ENCODE measurements at regions not wholly inside any gene's neighbourhood (a gene's known extent, or its start where the extent isn't known, plus 50 kb on each side); places are given as distances from the start of the nearest gene placed in this dataset.

GRCh38 chr16:79380995-79381602, 219.4 kb downstream of the MAF start:
- CTCF ChIA-PET, result no interaction called here

GRCh38 chr16:79379095-79379494, 221.4 kb downstream of the MAF start:
- RAD21 ChIA-PET (ENCODE audit: low non-redundant PET in 1 of 2, low total read pairs in 2 of 2, uncharacterized antibody in 2 of 2, unreplicated experiment in 2 of 2), result no interaction called here
- peaks cover 31 to 37% of the 10 kb centered on the region in 2 experiments; a peak in 3 of 4 replicates for H3K9me3 ChIP-seq (ENCODE audit: control insufficient read depth in 1 of 2, insufficient read depth in 1 of 2, low read depth in 1 of 2, low read length in 2 of 2)
- DNase-seq (ENCODE audit: low read depth, low spot score) (no peak), ATAC-seq (no peak)
- H3K36me3 ChIP-seq (ENCODE audit: control insufficient read depth in 1 of 2, insufficient read depth in 2 of 2, low read length in 2 of 2), result no peaks in the 10 kb centered on the region; a peak in 1 of 4 replicates
- no TSS peak for BruUV-seq (replicated peaks)
- H3K4me1 ChIP-seq (ENCODE audit: control insufficient read depth in 1 of 2, insufficient read depth in 2 of 2, low read length in 2 of 2), result no peaks in the 10 kb centered on the region
- no peaks in the 10 kb centered on the region for H3K79me2 ChIP-seq (ENCODE audit: insufficient read depth, low read length)
- no peak overlapping the region for H3K4me2 ChIP-seq (ENCODE audit: low read length)
- H3K27me3 ChIP-seq (ENCODE audit: insufficient read depth, low read length), result no peaks in the 10 kb centered on the region
- intact Hi-C loops (cut with micrococcal nuclease), result no loop called here
- no peak overlapping the region for H3K4me3 ChIP-seq (replicated peaks in 1 of 2; ENCODE audit: low read depth in 1 of 2, low read length in 2 of 2)
- CTCF ChIA-PET, result no interaction called here
- no peaks in the 10 kb centered on the region for H3K9me2 ChIP-seq (ENCODE audit: insufficient read depth)
- POLR2A ChIA-PET, result no interaction called here
- H4K20me1 ChIP-seq (ENCODE audit: insufficient read depth), result no peaks in the 10 kb centered on the region
- no peak overlapping the region for H3K27ac ChIP-seq (ENCODE audit: low read depth, low read length)
- H2AFZ ChIP-seq (ENCODE audit: low read depth, low read length, poor library complexity, severe bottlenecking), result no peak overlapping the region
- H3K9ac ChIP-seq (ENCODE audit: low read length), result no peak overlapping the region
- TF ChIP-seq RAD21 (IDR thresholded peaks at IDR 0.05; ENCODE audit: low read depth) (no peak), JUND (IDR thresholded peaks at IDR 0.05) (no peak), ATF3 (IDR thresholded peaks at IDR 0.05) (no peak), SRF (IDR thresholded peaks at IDR 0.05; ENCODE audit: low read depth) (no peak), ZBTB33 (IDR thresholded peaks at IDR 0.05; ENCODE audit: extremely low read depth, insufficient replicate concordance, low read length) (no peak), ZNF274 (IDR thresholded peaks at IDR 0.05; ENCODE audit: low read depth, low read length) (no peak), REST (IDR thresholded peaks at IDR 0.05; ENCODE audit: low read depth) (no peak), YY1 (IDR thresholded peaks at IDR 0.05; ENCODE audit: extremely low read depth, insufficient replicate concordance, low read depth, low read length) (no peak), MAX (IDR thresholded peaks at IDR 0.05) (no peak), CBX3 (IDR thresholded peaks at IDR 0.05; ENCODE audit: low read depth) (no peak), POLR2A (IDR thresholded peaks at IDR 0.05; ENCODE audit: borderline replicate concordance, extremely low read depth, insufficient read depth, insufficient read length) (no peak)

More at GRCh38 chr16:79380995-79381602, 219.4 kb downstream of the MAF start:
- H3K79me2 ChIP-seq (ENCODE audit: insufficient read depth, low read length), result no peaks in the 10 kb centered on the region
- H3K27me3 ChIP-seq (ENCODE audit: insufficient read depth, low read length), result no peaks in the 10 kb centered on the region
- DNase-seq (ENCODE audit: low read depth, low spot score) (no peak), ATAC-seq (no peak)
- no peaks in the 10 kb centered on the region; a peak in 1 of 4 replicates for H3K36me3 ChIP-seq (ENCODE audit: control insufficient read depth in 1 of 2, insufficient read depth in 2 of 2, low read length in 2 of 2)
- ChIA-PET RAD21 (ENCODE audit: low non-redundant PET in 1 of 2, low total read pairs in 2 of 2, uncharacterized antibody in 2 of 2, unreplicated experiment in 2 of 2) (no interaction called here), POLR2A (no interaction called here)
- H3K4me2 ChIP-seq (ENCODE audit: low read length), result no peak overlapping the region
- H3K9me3 ChIP-seq (ENCODE audit: control insufficient read depth in 1 of 2, insufficient read depth in 1 of 2, low read depth in 1 of 2, low read length in 2 of 2), result peaks cover 20 to 27% of the 10 kb centered on the region in 2 experiments; a peak in 2 of 4 replicates
- no peaks in the 10 kb centered on the region for H3K4me1 ChIP-seq (ENCODE audit: control insufficient read depth in 1 of 2, insufficient read depth in 2 of 2, low read length in 2 of 2)
- H2AFZ ChIP-seq (ENCODE audit: low read depth, low read length, poor library complexity, severe bottlenecking), result no peak overlapping the region
- H3K4me3 ChIP-seq (replicated peaks in 1 of 2; ENCODE audit: low read depth in 1 of 2, low read length in 2 of 2), result no peak overlapping the region
- intact Hi-C loops (cut with micrococcal nuclease), result no loop called here
- no peak overlapping the region for H3K9ac ChIP-seq (ENCODE audit: low read length)
- no peak for TF ChIP-seq SP1 (IDR thresholded peaks at IDR 0.05; ENCODE audit: low read depth)
- no peaks in the 10 kb centered on the region for H3K9me2 ChIP-seq (ENCODE audit: insufficient read depth)
- no TSS peak for BruUV-seq (replicated peaks)
- no peaks in the 10 kb centered on the region for H4K20me1 ChIP-seq (ENCODE audit: insufficient read depth)
- H3K27ac ChIP-seq (ENCODE audit: low read depth, low read length), result no peak overlapping the region
